ENCODE measurements at regions not wholly inside any gene's neighbourhood (a gene's known extent, or its start where the extent isn't known, plus 50 kb on each side); places are given as distances from the start of the nearest gene placed in this dataset.

GRCh38 chr2:71833272-71833671, 314.4 kb downstream of the CYP26B1 start (continued):
- no peak for TF ChIP-seq MEF2A (IDR thresholded peaks at IDR 0.05; ENCODE audit: borderline replicate concordance, low read depth)
- TF ChIP-seq PBX3 (IDR thresholded peaks at IDR 0.05): no peak

DNA sequence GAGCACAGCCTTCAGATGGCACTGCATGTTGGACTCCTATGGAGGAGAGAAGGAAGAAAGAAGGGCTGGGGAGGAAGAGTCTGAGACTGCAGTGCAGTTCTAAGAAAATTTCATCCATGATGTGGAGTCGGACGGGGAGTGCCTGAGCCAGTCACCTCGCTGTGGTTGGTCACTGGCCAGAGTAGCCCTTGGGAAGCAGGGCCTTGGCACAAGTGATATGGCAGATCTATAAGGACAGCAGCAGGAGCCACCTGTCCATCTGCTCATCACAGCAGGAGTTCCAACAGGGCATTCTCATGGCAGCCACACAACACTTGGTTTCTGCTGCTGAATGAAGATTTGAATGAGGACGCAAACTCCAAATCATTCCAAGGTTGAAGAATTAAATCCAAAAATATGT, 314.8 kb downstream of the CYP26B1 start:
- no peaks in the 10 kb centered on the region for H4K20me1 ChIP-seq (ENCODE audit: insufficient read depth)
- H3K4me3 ChIP-seq (ENCODE audit: low read depth in 2 of 2, low read length in 1 of 2): no peak overlapping the region
- WGBS (ENCODE audit: low lambda C conversion rate): 90% methylated on average over 4 of the region's 4 CpGs
- peaks cover 18% of the 10 kb centered on the region for H3F3A ChIP-seq (replicated peaks; ENCODE audit: insufficient read depth)
- DNase-seq: no peak
- no peak overlapping the region for H3K4me2 ChIP-seq
- POLR2A ChIA-PET: no interaction called here
- H3K9me2 ChIP-seq: no peaks in the 10 kb centered on the region
- no peaks in the 10 kb centered on the region for H3K79me2 ChIP-seq (ENCODE audit: insufficient read depth)
- no peaks in the 10 kb centered on the region for H3K9me3 ChIP-seq
- H3K36me3 ChIP-seq (replicated peaks in 1 of 2; ENCODE audit: control insufficient read depth in 1 of 2, insufficient read depth in 2 of 2, low read length in 1 of 2): no peaks in the 10 kb centered on the region
- H3K9ac ChIP-seq: no peak overlapping the region
- H3K27ac ChIP-seq (ENCODE audit: low read depth in 2 of 2, low read length in 1 of 2): no peak overlapping the region
- H3K27me3 ChIP-seq (ENCODE audit: insufficient read depth): no peaks in the 10 kb centered on the region
- no peak overlapping the region for H2AFZ ChIP-seq (ENCODE audit: low read depth)
- H3K4me1 ChIP-seq (ENCODE audit: control insufficient read depth in 1 of 2, insufficient read depth in 2 of 2, low read depth in 1 of 2, low read length in 1 of 2): peaks cover 0 to 25% of the 10 kb centered on the region in 2 experiments; a peak in 3 of 4 replicates
- CTCF ChIA-PET: interaction anchor here (0.6 kb wide), 1 partner anchor 73 kb away, joined by 4 read pairs; no protein-coding TSS in a partner anchor
- no peak for TF ChIP-seq RXRA (IDR thresholded peaks at IDR 0.05; ENCODE audit: borderline replicate concordance, low read depth)
- TF ChIP-seq, protein P1, sequence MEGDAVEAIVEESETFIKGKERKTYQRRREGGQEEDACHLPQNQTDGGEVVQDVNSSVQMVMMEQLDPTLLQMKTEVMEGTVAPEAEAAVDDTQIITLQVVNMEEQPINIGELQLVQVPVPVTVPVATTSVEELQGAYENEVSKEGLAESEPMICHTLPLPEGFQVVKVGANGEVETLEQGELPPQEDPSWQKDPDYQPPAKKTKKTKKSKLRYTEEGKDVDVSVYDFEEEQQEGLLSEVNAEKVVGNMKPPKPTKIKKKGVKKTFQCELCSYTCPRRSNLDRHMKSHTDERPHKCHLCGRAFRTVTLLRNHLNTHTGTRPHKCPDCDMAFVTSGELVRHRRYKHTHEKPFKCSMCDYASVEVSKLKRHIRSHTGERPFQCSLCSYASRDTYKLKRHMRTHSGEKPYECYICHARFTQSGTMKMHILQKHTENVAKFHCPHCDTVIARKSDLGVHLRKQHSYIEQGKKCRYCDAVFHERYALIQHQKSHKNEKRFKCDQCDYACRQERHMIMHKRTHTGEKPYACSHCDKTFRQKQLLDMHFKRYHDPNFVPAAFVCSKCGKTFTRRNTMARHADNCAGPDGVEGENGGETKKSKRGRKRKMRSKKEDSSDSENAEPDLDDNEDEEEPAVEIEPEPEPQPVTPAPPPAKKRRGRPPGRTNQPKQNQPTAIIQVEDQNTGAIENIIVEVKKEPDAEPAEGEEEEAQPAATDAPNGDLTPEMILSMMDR (IDR thresholded peaks at IDR 0.05): no peak
- no peak for TF ChIP-seq EZH2phosphoT487 (IDR thresholded peaks at IDR 0.05; ENCODE audit: borderline replicate concordance, low read depth)
- TF ChIP-seq USF1 (IDR thresholded peaks at IDR 0.05; ENCODE audit: borderline replicate concordance, low read depth): no peak
- no peak for TF ChIP-seq FOSL2 (IDR thresholded peaks at IDR 0.05; ENCODE audit: borderline replicate concordance, low read depth)
- no peak for TF ChIP-seq MEF2A (IDR thresholded peaks at IDR 0.05; ENCODE audit: borderline replicate concordance, low read depth)
- no peak for TF ChIP-seq ELF1 (IDR thresholded peaks at IDR 0.05)
- TF ChIP-seq, protein P2, sequence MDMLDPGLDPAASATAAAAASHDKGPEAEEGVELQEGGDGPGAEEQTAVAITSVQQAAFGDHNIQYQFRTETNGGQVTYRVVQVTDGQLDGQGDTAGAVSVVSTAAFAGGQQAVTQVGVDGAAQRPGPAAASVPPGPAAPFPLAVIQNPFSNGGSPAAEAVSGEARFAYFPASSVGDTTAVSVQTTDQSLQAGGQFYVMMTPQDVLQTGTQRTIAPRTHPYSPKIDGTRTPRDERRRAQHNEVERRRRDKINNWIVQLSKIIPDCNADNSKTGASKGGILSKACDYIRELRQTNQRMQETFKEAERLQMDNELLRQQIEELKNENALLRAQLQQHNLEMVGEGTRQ (IDR thresholded peaks at IDR 0.05; ENCODE audit: borderline replicate concordance, low read depth, low read length): no peak

DNA sequence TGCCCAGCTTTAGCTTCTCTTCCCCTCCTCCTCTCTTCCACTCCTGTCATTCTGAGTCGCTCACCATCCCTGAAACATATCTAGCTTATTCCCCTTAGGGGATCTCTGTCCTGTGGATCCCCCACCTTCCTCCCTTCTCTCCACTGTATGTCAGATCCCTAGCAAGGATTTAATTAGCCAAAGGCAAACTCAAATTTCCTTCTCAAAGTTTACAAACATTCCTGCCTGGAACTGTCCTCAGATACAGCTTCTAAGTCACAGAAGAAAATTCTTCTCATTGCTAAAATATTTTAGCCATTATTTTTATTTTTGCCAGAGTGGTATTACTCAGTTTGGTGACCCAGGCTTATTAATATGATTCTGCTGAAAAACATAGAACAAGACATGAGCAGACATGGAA, 315.3 kb downstream of the CYP26B1 start:
- peaks cover 0 to 25% of the 10 kb centered on the region in 2 experiments; a peak in 3 of 4 replicates for H3K4me1 ChIP-seq (ENCODE audit: control insufficient read depth in 1 of 2, insufficient read depth in 2 of 2, low read depth in 1 of 2, low read length in 1 of 2)
- no peak for DNase-seq

More for the DNA sequence above, 315.3 kb downstream of the CYP26B1 start:
- Histone ChIP-seq H2AFZ (ENCODE audit: low read depth) (no peak overlapping the region), H3K4me2 (no peak overlapping the region), H3K9ac (no peak overlapping the region), H3K79me2 (ENCODE audit: insufficient read depth) (no peaks in the 10 kb centered on the region), H3K27ac (ENCODE audit: low read depth in 2 of 2, low read length in 1 of 2) (no peak overlapping the region), H4K20me1 (ENCODE audit: insufficient read depth) (no peaks in the 10 kb centered on the region), H3K36me3 (replicated peaks in 1 of 2; ENCODE audit: control insufficient read depth in 1 of 2, insufficient read depth in 2 of 2, low read length in 1 of 2) (no peaks in the 10 kb centered on the region), H3F3A (replicated peaks; ENCODE audit: insufficient read depth) (peaks cover 18% of the 10 kb centered on the region), H3K9me2 (no peaks in the 10 kb centered on the region), H3K4me3 (ENCODE audit: low read depth in 2 of 2, low read length in 1 of 2) (no peak overlapping the region), H3K9me3 (no peaks in the 10 kb centered on the region), H3K27me3 (ENCODE audit: insufficient read depth) (no peaks in the 10 kb centered on the region)
- CTCF ChIA-PET: interaction anchor here (0.6 to 0.9 kb wide), 2 partner anchors 31 to 73 kb away, joined by 3 to 4 read pairs; no protein-coding TSS in a partner anchor
- POLR2A ChIA-PET: no interaction called here
- 55% methylated on average over 1 of the region's 1 CpG for WGBS (ENCODE audit: low lambda C conversion rate)
- 0 out of 2 replicates have a peak, but pooled peaks have one; percentile 10 for TF ChIP-seq TCF12 (IDR thresholded peaks at IDR 0.05)
- TF ChIP-seq MXI1 (IDR thresholded peaks at IDR 0.05; ENCODE audit: low read depth, low read length): no peak
- no peak for TF ChIP-seq YY1 (IDR thresholded peaks at IDR 0.05; ENCODE audit: low read depth)

Data from SK-N-SH (cell line).